ENCODE measurements at regions not wholly inside any gene's neighbourhood (a gene's known extent, or its start where the extent isn't known, plus 50 kb on each side); places are given as distances from the start of the nearest gene placed in this dataset.

GRCh38 chr3:22990291-22991200 lies 212.6 kb upstream of the UBE2E2 start:
- TF ChIP-seq CTCF (IDR thresholded peaks at IDR 0.05), result no peak
- TF ChIP-seq POLR2A (IDR thresholded peaks at IDR 0.05), result no peak
